BE2C (cell line): ENCODE measurements at regions not wholly inside any gene's neighbourhood (a gene's known extent, or its start where the extent isn't known, plus 50 kb on each side); places are given as distances from the start of the nearest gene placed in this dataset.
A peak's percentile ranks its signal among the peaks of the same experiment; 100 is the strongest.
"Not testable (repeated sequence)": the region's sequence is repeated elsewhere in the genome, so short reads cannot be mapped to it uniquely, and the experiment has no call there.

Source experiments
- DNase-seq: peaks from one replicate; pipeline ENCODE4 v3.0.0-alpha.2; 2020
- H3K27me3 ChIP-seq: fragments of 250-450 bp; sonication (Bioruptor Pico); 2 replicates; pipeline ENCODE4 v1.5.1; 2020; ENCODE audit warnings: mild to moderate bottlenecking
- H3K36me3 ChIP-seq: fragments of 250-450 bp; sonication (Bioruptor Pico); 2 replicates; pipeline ENCODE4 v1.5.1; 2020; ENCODE audit warnings: mild to moderate bottlenecking
- H3K4me1 ChIP-seq: fragments of 250-450 bp; sonication (Bioruptor Pico); 2 replicates; pipeline ENCODE4 v1.5.1; 2020
- H3K4me3 ChIP-seq: 2 replicates; pipeline ENCODE4 v1.5.1; 2011; ENCODE audit warnings: low read depth, low read length
- H3K9me3 ChIP-seq: fragments of 250-450 bp; sonication (Bioruptor Pico); 2 replicates; pipeline ENCODE4 v1.5.1; 2020
- CTCF ChIP-seq: IDR thresholded peaks from 2 replicates; pipeline ENCODE4 v1.5.1; 2012; ENCODE audit warnings: mild to moderate bottlenecking, low read depth, low read length

- no peak overlapping the region for H3K4me3 ChIP-seq
- no peak for TF ChIP-seq CTCF
- H3K9me3 ChIP-seq: no peaks in the 10 kb centered on the region
These were observed 72.5 kb downstream of the DNAJB9 start for GRCh38 chr7:108642126-108642525.

GRCh38 chr7:108643136-108643535 is 73.5 kb downstream of the DNAJB9 start:
- DNase-seq: no peak
- Histone ChIP-seq H3K36me3 (no peaks in the 10 kb centered on the region), H3K4me1 (no peaks in the 10 kb centered on the region; the same call in 1 of the 2 replicates), H3K27me3 (no peaks in the 10 kb centered on the region), H3K4me3 (no peak overlapping the region), H3K9me3 (no peaks in the 10 kb centered on the region)
- peak; percentile 14; the same call in 1 of the 2 replicates for TF ChIP-seq CTCF

More at GRCh38 chr7:108642126-108642525, 72.5 kb downstream of the DNAJB9 start:
- no peaks in the 10 kb centered on the region for H3K27me3 ChIP-seq
- DNase-seq: no peak
- no peaks in the 10 kb centered on the region; the same call in 1 of the 2 replicates for H3K4me1 ChIP-seq
- H3K36me3 ChIP-seq: no peaks in the 10 kb centered on the region

GRCh38 chr7:108648989-108649388 is 79.3 kb downstream of the DNAJB9 start:
- no peak for TF ChIP-seq CTCF
- H3K4me3 ChIP-seq: no peak overlapping the region
- H3K4me1 ChIP-seq: no peaks in the 10 kb centered on the region; the same call in none of the 2 replicates
- H3K36me3 ChIP-seq: no peaks in the 10 kb centered on the region
- DNase-seq: no peak
- H3K27me3 ChIP-seq: no peaks in the 10 kb centered on the region
- H3K9me3 ChIP-seq: no peaks in the 10 kb centered on the region

GRCh38 chr7:108650467-108650866 is 80.8 kb downstream of the DNAJB9 start:
- Histone ChIP-seq H3K4me1 (no peaks in the 10 kb centered on the region; the same call in none of the 2 replicates), H3K36me3 (no peaks in the 10 kb centered on the region), H3K27me3 (no peaks in the 10 kb centered on the region), H3K4me3 (no peak overlapping the region), H3K9me3 (no peaks in the 10 kb centered on the region)
- DNase-seq: no peak
- no peak for TF ChIP-seq CTCF

- no peak for TF ChIP-seq CTCF
- Histone ChIP-seq H3K4me3 (no peak overlapping the region), H3K9me3 (no peaks in the 10 kb centered on the region), H3K4me1 (no peaks in the 10 kb centered on the region; the same call in 1 of the 2 replicates), H3K36me3 (no peaks in the 10 kb centered on the region), H3K27me3 (no peaks in the 10 kb centered on the region)
- no peak for DNase-seq
These were observed 83.2 kb downstream of the DNAJB9 start for GRCh38 chr7:108652886-108653285.

- H3K36me3 ChIP-seq: no peaks in the 10 kb centered on the region
- H3K9me3 ChIP-seq: no peaks in the 10 kb centered on the region
- H3K4me1 ChIP-seq: no peaks in the 10 kb centered on the region; the same call in 1 of the 2 replicates
- H3K4me3 ChIP-seq: no peak overlapping the region
- TF ChIP-seq CTCF: no peak
- no peaks in the 10 kb centered on the region for H3K27me3 ChIP-seq
- no peak for DNase-seq
These were observed 83.9 kb downstream of the DNAJB9 start for GRCh38 chr7:108653526-108653925.

- not testable (repeated sequence) for H3K36me3 ChIP-seq, H3K4me1 ChIP-seq, H3K4me3 ChIP-seq, DNase-seq, H3K27me3 ChIP-seq, H3K9me3 ChIP-seq
These were observed 87.6 kb downstream of the DNAJB9 start for GRCh38 chr7:108657140-108657726.
